HG02970 (cell line): ENCODE measurements at regions not wholly inside any gene's neighbourhood (a gene's known extent, or its start where the extent isn't known, plus 50 kb on each side); places are given as distances from the start of the nearest gene placed in this dataset.
"Not testable (repeated sequence)": the region's sequence is repeated elsewhere in the genome, so short reads cannot be mapped to it uniquely, and the experiment has no call there.

Source experiments
- ATAC-seq: cut with Tn5 transposase; IDR thresholded peaks from one replicate; pipeline ENCODE4 v1.9.1; 2021; ENCODE audit warnings: mild to moderate bottlenecking, moderate library complexity, moderate number of reproducible peaks; ENCODE audit not compliant: unreplicated experiment, low FRiP score

- no peak for ATAC-seq
Observed at GRCh38 chr4:159778298-159778697, 675.4 kb downstream of the RAPGEF2 start.

GRCh38 chr4:159779716-159780115 is 676.8 kb downstream of the RAPGEF2 start:
- ATAC-seq = no peak

GRCh38 chr4:159780196-159780922 is 677.5 kb downstream of the RAPGEF2 start:
- no peak for ATAC-seq

- no peak for ATAC-seq
Observed at GRCh38 chr4:159787901-159788300, 685.0 kb downstream of the RAPGEF2 start.

GRCh38 chr4:159791334-159791733 is 688.5 kb downstream of the RAPGEF2 start:
- no peak for ATAC-seq

GRCh38 chr4:159804592-159804991 is 701.7 kb downstream of the RAPGEF2 start:
- ATAC-seq = not testable (repeated sequence)

GRCh38 chr4:159823743-159824142 is 720.9 kb downstream of the RAPGEF2 start:
- ATAC-seq = no peak

GRCh38 chr4:159828687-159829086 is 725.8 kb downstream of the RAPGEF2 start:
- no peak for ATAC-seq

- ATAC-seq = no peak
Observed at GRCh38 chr4:159829184-159829583, 726.3 kb downstream of the RAPGEF2 start.

GRCh38 chr4:159837071-159837470 is 734.2 kb downstream of the RAPGEF2 start:
- ATAC-seq = no peak

- ATAC-seq = no peak
Observed at GRCh38 chr4:159855731-159856130, 752.9 kb downstream of the RAPGEF2 start.

- no peak for ATAC-seq
Observed at GRCh38 chr4:159856451-159856850, 753.6 kb downstream of the RAPGEF2 start.

- ATAC-seq = no peak
Observed at GRCh38 chr4:159859656-159860148, 756.8 kb downstream of the RAPGEF2 start.

GRCh38 chr4:159860945-159861344 is 758.1 kb downstream of the RAPGEF2 start:
- no peak for ATAC-seq

GRCh38 chr4:159864337-159864736 is 761.5 kb downstream of the RAPGEF2 start:
- ATAC-seq = no peak

GRCh38 chr4:159867673-159868072 is 764.8 kb downstream of the RAPGEF2 start:
- ATAC-seq = no peak

GRCh38 chr4:159868936-159869335 is 766.1 kb downstream of the RAPGEF2 start:
- not testable (repeated sequence) for ATAC-seq

- no peak for ATAC-seq
Observed at GRCh38 chr4:159871141-159871540, 768.3 kb downstream of the RAPGEF2 start.

GRCh38 chr4:159881158-159881557 is 778.3 kb downstream of the RAPGEF2 start:
- no peak for ATAC-seq

- no peak for ATAC-seq
Observed at GRCh38 chr4:159884989-159885388, 782.1 kb downstream of the RAPGEF2 start.

- no peak for ATAC-seq
Observed at GRCh38 chr4:159899596-159899995, 796.7 kb downstream of the RAPGEF2 start.

GRCh38 chr4:159900562-159900961 is 797.7 kb downstream of the RAPGEF2 start:
- ATAC-seq = no peak
